Stimulated activated CD4-positive, alpha-beta T cell treated with anti-CD3 and anti-CD28 coated beads, Interleukin-15, amount 100 ng/mL, for 1 hour (primary cell): ENCODE measurements at regions not wholly inside any gene's neighbourhood (a gene's known extent, or its start where the extent isn't known, plus 50 kb on each side); places are given as distances from the start of the nearest gene placed in this dataset.
A peak's percentile ranks its signal among the peaks of the same experiment; 100 is the strongest.

ENCODE experiments used
- DNase-seq, 2 donors: peaks; one replicate each; pipeline ENCODE4 v3.0.0-alpha.2; 2020; ENCODE audit warnings: low read depth in 1 of 2, low spot score in 1 of 2

- no peak for DNase-seq
Observed at GRCh38 chr12:46131732-46132469, 136.9 kb downstream of the SLC38A1 start.

GRCh38 chr12:46127656-46128055 lies 137.3 kb upstream of the SCAF11 start:
- no peak for DNase-seq

- DNase-seq, result no peak
Observed at GRCh38 chr12:46126050-46126727, 135.8 kb upstream of the SCAF11 start.

GRCh38 chr12:46124848-46125619 lies 134.7 kb upstream of the SCAF11 start:
- DNase-seq, result peak in 1 of 2 donors; percentile 6

GRCh38 chr12:46124132-46124847 lies 133.9 kb upstream of the SCAF11 start:
- DNase-seq, result no peak

GRCh38 chr12:46112364-46112763 lies 122.0 kb upstream of the SCAF11 start:
- no peak for DNase-seq

- no peak for DNase-seq
Observed at GRCh38 chr12:46111715-46112114, 121.3 kb upstream of the SCAF11 start.

- DNase-seq, result no peak
Observed at GRCh38 chr12:46110928-46111699, 120.7 kb upstream of the SCAF11 start.

GRCh38 chr12:46110223-46110611 lies 119.8 kb upstream of the SCAF11 start:
- no peak for DNase-seq

- no peak for DNase-seq
Observed at GRCh38 chr12:46109343-46110222, 119.2 kb upstream of the SCAF11 start.

GRCh38 chr12:46108721-46109120 lies 118.3 kb upstream of the SCAF11 start:
- no peak for DNase-seq

- no peak for DNase-seq
Observed at GRCh38 chr12:46107591-46107990, 117.2 kb upstream of the SCAF11 start.

- DNase-seq, result no peak
Observed at GRCh38 chr12:46105735-46106134, 115.4 kb upstream of the SCAF11 start.

- DNase-seq, result no peak
Observed at GRCh38 chr12:46103559-46104383, 113.4 kb upstream of the SCAF11 start.

GRCh38 chr12:46101485-46101869 lies 111.1 kb upstream of the SCAF11 start:
- DNase-seq, result no peak

GRCh38 chr12:46100551-46101484 lies 110.4 kb upstream of the SCAF11 start:
- no peak for DNase-seq

- DNase-seq, result no peak
Observed at GRCh38 chr12:46089414-46090162, 99.2 kb upstream of the SCAF11 start.
